Calu3 (cell line): ENCODE measurements at regions not wholly inside any gene's neighbourhood (a gene's known extent, or its start where the extent isn't known, plus 50 kb on each side); places are given as distances from the start of the nearest gene placed in this dataset.
"Not testable (repeated sequence)": the region's sequence is repeated elsewhere in the genome, so short reads cannot be mapped to it uniquely, and the experiment has no call there.

ENCODE experiments used
- BruUV-seq: library from RNA; stranded (reverse); fragments of 400-500 nt; replicated peaks from 2 replicates; lab custom pipeline; 2021; lab: Mats Ljungman, UMichigan
- CTCF ChIA-PET: fragments of 300-600 bp; sonication (Branson Sonifier 250); formaldehyde crosslinking; loops from one replicate; lab custom pipeline; 2022; ENCODE audit warnings: antibody characterized with exemption; lab: Charles Lee
- DNase-seq: peaks from one replicate; pipeline ENCODE4 v3.0.0; 2022
- H3K27ac Mint-ChIP-seq: one replicate; pipeline ENCODE4 v1.8.0; 2022; ENCODE audit warnings: mixed read lengths; ENCODE audit not compliant: unreplicated experiment
- H3K27me3 Mint-ChIP-seq: one replicate; pipeline ENCODE4 v1.8.0; 2022; ENCODE audit warnings: mixed read lengths; ENCODE audit not compliant: unreplicated experiment
- H3K36me3 Mint-ChIP-seq: one replicate; pipeline ENCODE4 v1.8.0; 2022; ENCODE audit warnings: mild to moderate bottlenecking, moderate library complexity, mixed read lengths; ENCODE audit not compliant: insufficient read depth, unreplicated experiment
- H3K4me1 Mint-ChIP-seq: one replicate; pipeline ENCODE4 v1.8.0; 2022; ENCODE audit warnings: mild to moderate bottlenecking, low read depth, mixed read lengths; ENCODE audit not compliant: unreplicated experiment
- H3K4me3 Mint-ChIP-seq: one replicate; pipeline ENCODE4 v1.8.0; 2022; ENCODE audit warnings: mild to moderate bottlenecking, low read depth, moderate library complexity, mixed read lengths; ENCODE audit not compliant: unreplicated experiment
- H3K9me3 Mint-ChIP-seq: one replicate; pipeline ENCODE4 v1.8.0; 2022; ENCODE audit warnings: low read depth, mixed read lengths; ENCODE audit not compliant: unreplicated experiment
- CTCF ChIP-seq: fragments of 200-600 bp; IDR thresholded peaks from one replicate; pipeline ENCODE4 v1.8.0; 2022; ENCODE audit warnings: antibody characterized with exemption; ENCODE audit not compliant: unreplicated experiment
- intact Hi-C: fragments of 100-400 bp; cut with micrococcal nuclease; formaldehyde crosslinking; loops from one replicate; pipeline ENCODE4 v1.10.0; 2022; ENCODE audit not compliant: unreplicated experiment

- H3K4me3 Mint-ChIP-seq, result no peak overlapping the region
- H3K36me3 Mint-ChIP-seq, result no peaks in the 10 kb centered on the region
- no peak for DNase-seq
- no peak for TF ChIP-seq CTCF
- H3K9me3 Mint-ChIP-seq, result no peaks in the 10 kb centered on the region
- BruUV-seq, result no TSS peak
- CTCF ChIA-PET, result no interaction called here
- peaks cover 24% of the 10 kb centered on the region for H3K27me3 Mint-ChIP-seq
- H3K4me1 Mint-ChIP-seq, result peaks cover 8% of the 10 kb centered on the region
- intact Hi-C loops, result loop anchor here (10.0 kb wide), 1 partner anchor 442 kb away; no protein-coding TSS in a partner anchor
- H3K27ac Mint-ChIP-seq, result no peak overlapping the region
Measured at GRCh38 chr1:10947181-10947580, 65.3 kb upstream of the TARDBP start.

- intact Hi-C loops, result loop anchor here (10.0 kb wide), 1 partner anchor 443 kb away; no protein-coding TSS in a partner anchor
- H3K4me3 Mint-ChIP-seq, result no peak overlapping the region
- no peaks in the 10 kb centered on the region for H3K36me3 Mint-ChIP-seq
- DNase-seq, result no peak
- no peak for TF ChIP-seq CTCF
- peaks cover 24% of the 10 kb centered on the region for H3K27me3 Mint-ChIP-seq
- H3K9me3 Mint-ChIP-seq, result no peaks in the 10 kb centered on the region
- no TSS peak for BruUV-seq
- H3K27ac Mint-ChIP-seq, result no peak overlapping the region
- peaks cover 8% of the 10 kb centered on the region for H3K4me1 Mint-ChIP-seq
- CTCF ChIA-PET, result no interaction called here
Measured at GRCh38 chr1:10947691-10948462, 64.6 kb upstream of the TARDBP start.

- no peak for DNase-seq
- no peaks in the 10 kb centered on the region for H3K9me3 Mint-ChIP-seq
- TF ChIP-seq CTCF, result no peak
- intact Hi-C loops, result loop anchor here (10.0 kb wide), 1 partner anchor 444 kb away; no protein-coding TSS in a partner anchor
- H3K27ac Mint-ChIP-seq, result no peak overlapping the region
- H3K27me3 Mint-ChIP-seq, result peaks cover 24% of the 10 kb centered on the region
- CTCF ChIA-PET, result no interaction called here
- no peaks in the 10 kb centered on the region for H3K36me3 Mint-ChIP-seq
- no peak overlapping the region for H3K4me3 Mint-ChIP-seq
- no TSS peak for BruUV-seq
- H3K4me1 Mint-ChIP-seq, result peaks cover 8% of the 10 kb centered on the region
Measured at GRCh38 chr1:10948463-10948775, 64.0 kb upstream of the TARDBP start.

GRCh38 chr1:10950316-10951172, 61.9 kb upstream of the TARDBP start:
- TF ChIP-seq CTCF, result no peak
- Mint-ChIP-seq H3K4me3 (no peak overlapping the region), H3K27me3 (peaks cover 5% of the 10 kb centered on the region), H3K9me3 (no peaks in the 10 kb centered on the region), H3K36me3 (no peaks in the 10 kb centered on the region), H3K4me1 (no peaks in the 10 kb centered on the region), H3K27ac (no peak overlapping the region)
- intact Hi-C loops, result no loop called here
- DNase-seq, result no peak
- CTCF ChIA-PET, result no interaction called here
- no TSS peak for BruUV-seq

GRCh38 chr1:10951298-10951697, 61.2 kb upstream of the TARDBP start:
- H3K9me3 Mint-ChIP-seq, H3K36me3 Mint-ChIP-seq, CTCF ChIA-PET, H3K27me3 Mint-ChIP-seq, intact Hi-C loops, H3K4me3 Mint-ChIP-seq, BruUV-seq, H3K4me1 Mint-ChIP-seq, DNase-seq, H3K27ac Mint-ChIP-seq: not testable (repeated sequence)
